Osteoblast (primary cell): ENCODE measurements at regions not wholly inside any gene's neighbourhood (a gene's known extent, or its start where the extent isn't known, plus 50 kb on each side); places are given as distances from the start of the nearest gene placed in this dataset.

Source experiments
- DNase-seq: peaks from one replicate; pipeline ENCODE4 v3.0.0; 2011; ENCODE audit warnings: low spot score, mixed read lengths; ENCODE audit not compliant: insufficient read length; ENCODE audit errors: missing footprints
- H2AFZ ChIP-seq: 2 replicates; pipeline ENCODE4 v1.6.0; 2011; ENCODE audit warnings: mild to moderate bottlenecking, low read length
- H3K27ac ChIP-seq: 2 replicates; pipeline ENCODE4 v1.5.1; 2011; ENCODE audit warnings: mild to moderate bottlenecking, low read depth, low read length, moderate library complexity
- H3K27me3 ChIP-seq: 2 replicates; pipeline ENCODE4 v1.6.0; 2012; ENCODE audit warnings: mild to moderate bottlenecking, control low read depth, inconsistent platforms, low read length, moderate library complexity; ENCODE audit not compliant: insufficient read depth
- H3K36me3 ChIP-seq: 2 replicates; pipeline ENCODE4 v1.5.1; 2011; ENCODE audit warnings: mild to moderate bottlenecking, low read length, control low read depth, moderate library complexity; ENCODE audit not compliant: insufficient read depth
- H3K4me1 ChIP-seq: 2 replicates; pipeline ENCODE4 v1.5.1; 2011; ENCODE audit warnings: mild to moderate bottlenecking, low read length, control low read depth, moderate library complexity; ENCODE audit not compliant: insufficient read depth
- H3K4me2 ChIP-seq: 2 replicates; pipeline ENCODE4 v1.6.0; 2011; ENCODE audit warnings: mild to moderate bottlenecking, low read length; ENCODE audit not compliant: insufficient read depth
- H3K4me3 ChIP-seq: fragments of 200-600 bp; sonication (generic); 3 replicates; pipeline ENCODE4 v1.5.1; 2012; ENCODE audit warnings: mild to moderate bottlenecking, low read length, inconsistent platforms; ENCODE audit not compliant: insufficient read depth
- H3K79me2 ChIP-seq: 2 replicates; pipeline ENCODE4 v1.6.0; 2012; ENCODE audit warnings: mild to moderate bottlenecking, low read length, control low read depth, inconsistent platforms; ENCODE audit not compliant: insufficient read depth
- H3K9me3 ChIP-seq: 2 replicates; pipeline ENCODE4 v1.5.1; 2011; ENCODE audit warnings: low read depth, low read length, control low read depth
- H4K20me1 ChIP-seq: 2 replicates; pipeline ENCODE4 v1.6.0; 2012; ENCODE audit warnings: mild to moderate bottlenecking, low read length, control low read depth; ENCODE audit not compliant: insufficient read depth
- CTCF ChIP-seq: IDR thresholded peaks from 2 replicates; pipeline ENCODE4 v1.5.1; 2011; ENCODE audit warnings: mild to moderate bottlenecking, low read depth, low read length, moderate library complexity; ENCODE audit errors: extremely low read depth

- Histone ChIP-seq H3K27ac (no peak overlapping the region), H3K4me1 (no peaks in the 10 kb centered on the region), H3K36me3 (no peaks in the 10 kb centered on the region), H3K4me2 (no peak overlapping the region), H3K27me3 (peaks cover 16% of the 10 kb centered on the region), H3K79me2 (no peaks in the 10 kb centered on the region), H3K9me3 (no peaks in the 10 kb centered on the region), H2AFZ (no peak overlapping the region), H3K4me3 (no peak overlapping the region), H4K20me1 (no peaks in the 10 kb centered on the region)
- TF ChIP-seq CTCF, result no peak
- DNase-seq, result peak; percentile 77
These were observed 68.7 kb downstream of the ADRA2C start for GRCh38 chr4:3834663-3835521.

- Histone ChIP-seq H2AFZ (no peak overlapping the region), H4K20me1 (no peaks in the 10 kb centered on the region), H3K27me3 (peaks cover 22% of the 10 kb centered on the region), H3K36me3 (no peaks in the 10 kb centered on the region), H3K79me2 (no peaks in the 10 kb centered on the region), H3K27ac (no peak overlapping the region), H3K4me3 (no peak overlapping the region), H3K4me2 (no peak overlapping the region), H3K4me1 (no peaks in the 10 kb centered on the region), H3K9me3 (no peaks in the 10 kb centered on the region)
- peak; percentile 50 for DNase-seq
- no peak for TF ChIP-seq CTCF
These were observed 69.6 kb downstream of the ADRA2C start for GRCh38 chr4:3835527-3836405.

GRCh38 chr4:3836406-3836755, 70.2 kb downstream of the ADRA2C start:
- Histone ChIP-seq H3K36me3 (no peaks in the 10 kb centered on the region), H4K20me1 (no peaks in the 10 kb centered on the region), H2AFZ (no peak overlapping the region), H3K9me3 (no peaks in the 10 kb centered on the region), H3K79me2 (no peaks in the 10 kb centered on the region), H3K27ac (no peak overlapping the region), H3K4me2 (no peak overlapping the region), H3K27me3 (peaks cover 25% of the 10 kb centered on the region), H3K4me1 (no peaks in the 10 kb centered on the region), H3K4me3 (no peak overlapping the region)
- TF ChIP-seq CTCF, result no peak
- DNase-seq, result peak; percentile 66
